Spleen (tissue), 11 donors: ENCODE measurements at regions not wholly inside any gene's neighbourhood (a gene's known extent, or its start where the extent isn't known, plus 50 kb on each side); places are given as distances from the start of the nearest gene placed in this dataset.

Source experiments
- DNase-seq: peaks from one replicate; pipeline ENCODE4 v3.0.0-alpha.2; 2020
- H3K27ac ChIP-seq, 8 donors: fragments of 200-600 bp; sonication (generic) in 7 of 8; 1 replicate in 4 of 8; 2 replicates in 4 of 8; pipeline versions ENCODE4 v1.5.0 to v1.8.0; 2016 to 2021; ENCODE audit warnings: inconsistent platforms in 4 of 8, mild to moderate bottlenecking in 4 of 8, moderate library complexity in 1 of 8
- H3K27me3 ChIP-seq, 7 donors: fragments of 200-600 bp; sonication (generic) in 6 of 7; replicated peaks in 1 of 7; 1 replicate in 4 of 7; 2 replicates in 3 of 7; pipeline versions ENCODE4 v1.5.0 to v1.8.0; 2016 to 2021; ENCODE audit warnings: inconsistent platforms in 3 of 7, mild to moderate bottlenecking in 1 of 7
- H3K36me3 ChIP-seq, 6 donors: fragments of 200-600 bp; sonication (generic) in 5 of 6; 1 replicate in 4 of 6; 2 replicates in 2 of 6; pipeline versions ENCODE4 v1.5.0 to v1.8.0; 2016 to 2021; ENCODE audit warnings: inconsistent platforms in 2 of 6
- H3K4me1 ChIP-seq, 6 donors: fragments of 200-600 bp; sonication (generic) in 5 of 6; 1 replicate in 3 of 6; 2 replicates in 3 of 6; pipeline versions ENCODE4 v1.5.0 to v1.8.0; 2016 to 2021; ENCODE audit warnings: inconsistent platforms in 3 of 6
- H3K4me3 ChIP-seq, 8 donors: fragments of 200-600 bp; sonication (generic) in 7 of 8; 1 replicate in 4 of 8; 2 replicates in 4 of 8; pipeline versions ENCODE4 v1.5.0 to v1.8.0; 2016 to 2021; ENCODE audit warnings: inconsistent platforms in 4 of 8, mild to moderate bottlenecking in 4 of 8, moderate library complexity in 2 of 8
- H3K9me3 ChIP-seq, 8 donors: fragments of 200-600 bp; sonication (generic) in 7 of 8; 1 replicate in 4 of 8; 2 replicates in 4 of 8; pipeline versions ENCODE4 v1.5.0 to v1.8.0; 2016 to 2021; ENCODE audit warnings: inconsistent platforms in 4 of 8
- POLR2A ChIP-seq, 3 donors: fragments of 450-650 bp; IDR thresholded peaks; one replicate each; pipeline ENCODE4 v1.5.1; 2017; ENCODE audit warnings: antibody characterized with exemption in 3 of 3, mild to moderate bottlenecking in 1 of 3
- POLR2AphosphoS5 ChIP-seq, 3 donors: sonication (generic); formaldehyde crosslinking; IDR thresholded peaks; one replicate each; pipeline ENCODE4 v1.5.1; 2017; ENCODE audit warnings: antibody characterized with exemption in 3 of 3
- WGBS, 5 donors: extraction: QIAGEN DNeasy Blood & Tissue Kit in 3 of 5; methylation state at CpG; one replicate each; pipeline versions ENCODE4 v1.1.5 to v1.1.7; 2013 to 2018; 5-methylcytosine and 5-hydroxymethylcytosine counted together
- intact Hi-C: fragments of 100-400 bp; cut with DNase I; formaldehyde crosslinking; loops from one replicate; pipeline ENCODE4 v1.15.0; 2023; ENCODE audit warnings: low total_unique reads
- TF ChIP-seq, protein P1 (sequence below), 11 experiments: fragments of 200-600 bp in 7 of 11; fragments of 450-650 bp in 4 of 11; sonication (generic) in 4 of 11; IDR thresholded peaks in 8 of 11; conservative IDR thresholded peaks in 3 of 11; 1 replicate in 7 of 11; 2 replicates in 4 of 11; pipeline versions ENCODE4 v1.4.0 to v1.8.0; 2016 to 2021; ENCODE audit warnings: antibody characterized with exemption in 11 of 11, inconsistent platforms in 4 of 11, mild to moderate bottlenecking in 1 of 11
- donor health status: healthy with polysubstance abuse.
- donor health status: DM: no; HTN: no; CAD: no; lungs with moderate emphysema.
- donor health status: DM: no; HTN: no; CAD: no.
- donor health status: Bipolar disorder and iron deficiency.
- donor health status: healthy.
- donor health status: DM: no; HTN: no; CAD: no.
- donor health status: DM: yes; HTN: yes; CAD: no.

DNA sequence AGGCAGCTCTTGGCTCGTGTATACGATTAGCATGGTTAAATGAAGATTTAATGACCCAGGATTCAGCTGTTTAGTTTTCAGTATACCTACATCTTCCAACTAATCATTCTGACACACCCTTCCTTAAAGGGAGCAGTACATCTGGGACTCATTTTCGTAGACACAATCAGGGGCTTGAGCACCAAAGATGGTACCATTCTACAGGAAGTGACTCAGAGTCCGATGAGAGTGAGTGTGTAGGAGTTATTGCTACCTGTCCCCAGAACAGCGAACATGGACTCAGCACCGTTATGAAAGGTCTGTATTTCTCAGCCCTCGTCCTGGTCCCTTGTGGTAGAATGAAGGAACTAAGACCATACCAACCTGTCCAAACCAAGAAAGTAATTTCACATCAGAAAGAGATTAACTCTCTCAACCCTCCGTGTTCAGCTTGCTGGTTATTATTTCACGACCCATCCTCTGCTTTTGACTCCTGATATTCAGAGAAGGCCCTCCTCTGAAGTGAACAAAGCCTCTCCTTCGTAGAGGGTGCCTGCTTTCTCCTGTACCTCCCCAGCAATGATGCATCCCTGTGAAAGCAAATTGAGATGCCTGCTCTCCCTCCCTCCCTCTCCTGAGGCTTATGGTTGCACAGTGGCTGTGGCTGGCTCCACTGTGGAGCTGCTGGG is 214.8 kb downstream of the MTX2 start:
- WGBS, 5 donors, result 80 to 88% (median 84%) methylated on average over 10 of the region's 10 CpGs
- Histone ChIP-seq H3K4me3 (no peak overlapping the region), H3K27me3 (peaks cover 0 to 4% (median 0%) of the 10 kb centered on the region in 7 donors), H3K9me3 (no peaks in the 10 kb centered on the region), H3K36me3 (no peaks in the 10 kb centered on the region), H3K4me1 (peaks cover 0 to 4% (median 0%) of the 10 kb centered on the region in 6 donors), H3K27ac (no peak overlapping the region)
- DNase-seq, result no peak
- TF ChIP-seq POLR2A (IDR thresholded peaks at IDR 0.05), result no peak
- no peak for TF ChIP-seq POLR2AphosphoS5 (IDR thresholded peaks at IDR 0.05)
- TF ChIP-seq, protein P1, sequence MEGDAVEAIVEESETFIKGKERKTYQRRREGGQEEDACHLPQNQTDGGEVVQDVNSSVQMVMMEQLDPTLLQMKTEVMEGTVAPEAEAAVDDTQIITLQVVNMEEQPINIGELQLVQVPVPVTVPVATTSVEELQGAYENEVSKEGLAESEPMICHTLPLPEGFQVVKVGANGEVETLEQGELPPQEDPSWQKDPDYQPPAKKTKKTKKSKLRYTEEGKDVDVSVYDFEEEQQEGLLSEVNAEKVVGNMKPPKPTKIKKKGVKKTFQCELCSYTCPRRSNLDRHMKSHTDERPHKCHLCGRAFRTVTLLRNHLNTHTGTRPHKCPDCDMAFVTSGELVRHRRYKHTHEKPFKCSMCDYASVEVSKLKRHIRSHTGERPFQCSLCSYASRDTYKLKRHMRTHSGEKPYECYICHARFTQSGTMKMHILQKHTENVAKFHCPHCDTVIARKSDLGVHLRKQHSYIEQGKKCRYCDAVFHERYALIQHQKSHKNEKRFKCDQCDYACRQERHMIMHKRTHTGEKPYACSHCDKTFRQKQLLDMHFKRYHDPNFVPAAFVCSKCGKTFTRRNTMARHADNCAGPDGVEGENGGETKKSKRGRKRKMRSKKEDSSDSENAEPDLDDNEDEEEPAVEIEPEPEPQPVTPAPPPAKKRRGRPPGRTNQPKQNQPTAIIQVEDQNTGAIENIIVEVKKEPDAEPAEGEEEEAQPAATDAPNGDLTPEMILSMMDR (IDR thresholded peaks at IDR 0.05 in 8 of 11, conservative IDR thresholded peaks at IDR 0.05 in 3 of 11), result no peak
- intact Hi-C loops, result no loop called here

DNA sequence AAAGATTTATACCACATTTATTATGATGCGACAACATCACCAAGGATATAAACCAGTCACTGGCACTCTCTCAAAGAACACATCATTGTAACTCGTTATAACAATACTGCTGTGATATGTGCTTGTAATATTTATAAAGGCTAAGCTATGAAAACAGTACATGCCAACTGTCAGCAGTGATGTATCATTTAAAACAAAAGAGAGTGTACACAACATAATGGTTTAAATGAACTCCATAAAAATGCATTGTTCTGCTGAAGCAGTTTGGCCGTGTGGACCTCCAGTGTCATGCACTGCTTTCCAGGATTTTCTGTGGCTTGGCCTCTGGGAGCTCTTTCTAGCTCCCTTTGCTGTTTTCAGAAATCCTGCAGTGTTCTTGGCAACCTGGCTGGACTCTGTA is 215.6 kb downstream of the MTX2 start:
- intact Hi-C loops, result no loop called here
- TF ChIP-seq POLR2A (IDR thresholded peaks at IDR 0.05) (no peak), POLR2AphosphoS5 (IDR thresholded peaks at IDR 0.05) (no peak)
- TF ChIP-seq, protein P1 (IDR thresholded peaks at IDR 0.05 in 8 of 11, conservative IDR thresholded peaks at IDR 0.05 in 3 of 11), result no peak
- WGBS, 5 donors, result 72 to 86% (median 82%) methylated on average over 3 of the region's 3 CpGs
- no peak for DNase-seq
- Histone ChIP-seq H3K4me3 (no peak overlapping the region), H3K4me1 (peaks cover 0 to 4% (median 0%) of the 10 kb centered on the region in 6 donors), H3K36me3 (no peaks in the 10 kb centered on the region), H3K27me3 (peaks cover 0 to 9% (median 0%) of the 10 kb centered on the region in 7 donors), H3K9me3 (no peaks in the 10 kb centered on the region), H3K27ac (no peak overlapping the region)

DNA sequence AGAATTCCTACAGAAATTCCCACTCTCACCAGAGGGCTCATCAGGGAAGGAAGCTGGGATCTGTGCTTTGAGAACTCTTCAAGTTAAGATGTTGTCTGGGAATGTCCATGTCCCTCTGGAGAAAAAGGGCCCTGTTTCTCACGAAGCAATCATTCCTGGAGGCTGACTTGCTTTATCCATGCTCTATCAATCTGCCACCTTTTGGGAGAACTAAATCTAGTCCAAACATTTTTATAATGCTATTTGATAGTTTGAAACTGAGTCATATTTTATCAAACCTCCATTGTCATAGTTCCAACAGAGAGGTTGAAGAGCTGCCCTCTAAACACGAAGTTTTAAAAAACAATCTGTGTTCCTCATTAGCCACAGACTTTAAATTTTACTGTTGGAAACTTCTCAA is 219.2 kb downstream of the MTX2 start:
- 80 to 91% (median 83%) methylated on average over 2 of the region's 2 CpGs for WGBS, 5 donors
- Histone ChIP-seq H3K4me3 (no peak overlapping the region), H3K27ac (no peak overlapping the region), H3K9me3 (no peaks in the 10 kb centered on the region), H3K27me3 (peaks cover 0 to 20% (median 0%) of the 10 kb centered on the region in 7 donors), H3K4me1 (peaks cover 0 to 20% (median 6%) of the 10 kb centered on the region in 6 donors), H3K36me3 (no peaks in the 10 kb centered on the region)
- no peak for TF ChIP-seq POLR2AphosphoS5 (IDR thresholded peaks at IDR 0.05)
- TF ChIP-seq POLR2A (IDR thresholded peaks at IDR 0.05), result no peak
- TF ChIP-seq, protein P1 (IDR thresholded peaks at IDR 0.05 in 8 of 11, conservative IDR thresholded peaks at IDR 0.05 in 3 of 11), result no peak
- no peak for DNase-seq
- intact Hi-C loops, result no loop called here

DNA sequence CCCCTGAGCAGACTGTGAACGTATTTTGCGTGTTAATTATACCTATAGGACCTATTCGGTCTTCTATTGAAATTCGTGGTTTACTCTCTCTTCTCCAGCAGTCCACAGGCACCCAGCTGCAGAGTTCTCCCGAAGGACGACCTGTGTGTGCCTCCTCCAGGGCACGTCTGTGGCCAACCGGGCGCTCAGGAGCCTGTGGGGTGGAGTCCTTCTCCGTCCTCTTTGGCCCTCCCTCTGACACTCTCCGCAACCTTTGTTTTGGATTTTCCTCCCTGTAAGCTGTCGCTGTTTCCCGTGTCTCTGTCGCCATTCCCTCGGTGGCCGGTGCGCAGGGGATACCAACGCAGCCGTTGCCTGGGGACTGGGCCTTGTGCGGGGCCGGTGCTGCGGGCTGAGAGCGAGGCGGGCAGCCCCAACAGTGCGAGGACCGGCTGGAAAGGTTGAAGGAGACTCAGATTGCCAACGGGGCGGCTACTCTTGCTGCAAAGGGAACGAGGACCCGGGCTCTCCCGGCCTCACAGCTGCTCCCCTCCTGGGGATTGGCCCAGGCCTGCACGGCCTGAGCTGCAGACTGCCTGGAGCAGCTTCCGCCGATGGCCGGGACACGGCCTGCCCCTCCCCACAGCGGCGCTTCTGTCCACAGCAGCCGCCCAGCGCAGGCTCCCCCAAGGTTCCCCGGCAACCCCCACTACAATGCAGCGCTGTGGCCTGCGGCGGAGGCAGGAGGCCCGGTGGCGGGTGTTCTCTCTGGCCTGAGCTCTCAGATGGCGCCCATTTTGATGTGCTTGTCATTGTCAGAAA is 221.0 kb downstream of the MTX2 start:
- Histone ChIP-seq H3K36me3 (no peaks in the 10 kb centered on the region), H3K9me3 (no peaks in the 10 kb centered on the region), H3K4me1 (peaks cover 0 to 36% (median 18%) of the 10 kb centered on the region in 6 donors), H3K4me3 (no peak overlapping the region), H3K27ac (peak overlapping the region in 2 of 8 donors; percentile 33), H3K27me3 (peaks cover 0 to 20% (median 0%) of the 10 kb centered on the region in 7 donors)
- TF ChIP-seq POLR2A (IDR thresholded peaks at IDR 0.05) (no peak), POLR2AphosphoS5 (IDR thresholded peaks at IDR 0.05) (no peak)
- TF ChIP-seq, protein P1 (IDR thresholded peaks at IDR 0.05 in 8 of 11, conservative IDR thresholded peaks at IDR 0.05 in 3 of 11), result no peak
- 85 to 90% (median 88%) methylated on average over 36 to 47 of the region's 47 CpGs for WGBS, 5 donors
- DNase-seq, result no peak
- intact Hi-C loops, result no loop called here
